ENCODE measurements at regions not wholly inside any gene's neighbourhood (a gene's known extent, or its start where the extent isn't known, plus 50 kb on each side); places are given as distances from the start of the nearest gene placed in this dataset.
"Not testable (repeated sequence)": the region's sequence is repeated elsewhere in the genome, so short reads cannot be mapped to it uniquely, and the experiment has no call there.

DNA sequence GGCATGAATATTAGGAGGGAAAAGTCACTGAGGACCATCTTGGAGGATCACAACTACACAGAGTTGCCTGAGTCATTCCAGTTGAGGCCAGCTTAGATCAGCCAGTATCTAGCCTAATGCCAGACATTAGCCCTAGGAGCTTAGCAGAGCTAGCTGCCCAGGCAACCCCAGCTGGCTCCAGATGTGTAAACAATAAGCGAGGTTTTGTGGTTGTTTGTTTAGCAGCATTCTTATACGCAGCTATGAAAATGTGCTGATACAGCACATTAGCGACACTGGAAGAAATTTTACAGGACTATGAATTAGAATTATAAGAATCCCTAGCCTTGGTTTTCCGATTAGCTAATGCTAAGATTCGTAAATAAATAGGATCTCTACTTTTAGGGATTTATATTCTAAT, 59.3 kb downstream of the BTBD3 start:
- no peak for DNase-seq (ENCODE audit: low spot score)

DNA sequence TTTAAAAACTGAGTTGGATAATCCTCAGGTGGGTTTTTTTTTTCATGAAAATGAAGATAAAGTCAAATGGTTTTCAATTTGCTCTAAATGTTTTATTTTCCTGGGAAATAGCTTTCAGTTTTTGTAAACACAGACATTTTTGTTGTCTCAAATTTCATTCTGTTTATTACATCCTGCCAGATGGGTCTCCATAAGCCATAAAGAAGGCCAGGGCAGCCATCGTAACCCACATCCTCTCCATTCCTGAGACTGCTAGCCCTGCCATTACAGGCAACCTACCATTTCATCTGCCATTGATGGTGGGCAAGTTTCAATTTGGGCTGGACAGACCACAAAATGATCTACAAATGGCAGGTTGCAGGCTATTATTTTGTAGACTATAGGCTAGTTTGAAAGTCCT, 60.8 kb downstream of the BTBD3 start:
- DNase-seq (ENCODE audit: low spot score) = no peak

DNA sequence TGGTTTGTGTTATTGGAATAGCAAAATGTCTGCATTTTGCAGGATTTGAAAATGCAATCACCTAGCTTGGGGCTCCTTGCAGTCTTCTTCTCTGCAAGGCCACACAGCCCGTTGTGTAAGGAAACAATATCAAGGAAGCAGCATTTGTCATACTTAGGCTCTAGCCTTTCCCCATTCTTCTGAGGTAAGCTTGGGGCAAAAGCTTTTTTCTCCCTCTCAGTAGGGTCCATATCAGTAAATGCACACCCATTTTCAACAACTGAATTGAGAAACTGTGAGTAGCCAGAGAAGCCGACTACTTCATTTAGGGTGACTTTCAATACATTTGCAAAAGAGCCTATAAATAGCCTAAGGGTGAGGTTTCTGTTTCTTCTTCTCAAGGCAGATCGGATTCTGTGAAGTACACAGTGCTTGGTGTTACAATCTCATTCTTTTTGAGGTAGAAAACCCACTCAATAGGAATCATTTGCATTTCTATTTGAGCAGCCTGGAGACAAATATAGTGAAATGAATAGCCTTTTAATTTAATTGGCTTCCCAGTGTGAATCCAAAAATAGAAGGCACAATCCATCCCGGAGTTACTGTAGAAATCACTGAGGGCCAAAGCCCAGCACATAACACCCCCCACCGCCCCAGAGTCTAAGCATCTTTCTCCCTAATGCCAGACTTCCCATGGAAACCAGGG, 61.8 kb downstream of the BTBD3 start:
- no peak for DNase-seq (ENCODE audit: low spot score)

DNA sequence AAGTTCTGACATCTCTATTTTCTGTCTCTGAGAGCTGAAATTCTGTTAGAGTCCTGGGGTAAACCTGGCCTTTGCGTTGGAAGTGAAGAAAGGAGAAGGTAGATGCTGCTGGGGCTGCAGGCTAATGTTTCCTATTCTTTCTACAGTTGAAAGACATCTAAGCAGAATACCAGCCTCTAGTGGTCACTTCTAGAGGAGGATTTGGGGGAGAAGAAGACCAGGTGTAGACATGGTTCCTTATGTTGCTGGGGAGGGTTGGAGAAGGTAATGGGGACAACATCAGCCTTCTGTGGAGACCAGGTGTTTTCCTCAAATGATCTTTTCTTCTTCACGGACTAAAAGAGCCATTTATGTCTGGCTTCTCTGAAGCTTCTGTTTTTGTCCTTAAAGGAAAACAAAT, 62.6 kb downstream of the BTBD3 start:
- DNase-seq (ENCODE audit: low spot score) = no peak

DNA sequence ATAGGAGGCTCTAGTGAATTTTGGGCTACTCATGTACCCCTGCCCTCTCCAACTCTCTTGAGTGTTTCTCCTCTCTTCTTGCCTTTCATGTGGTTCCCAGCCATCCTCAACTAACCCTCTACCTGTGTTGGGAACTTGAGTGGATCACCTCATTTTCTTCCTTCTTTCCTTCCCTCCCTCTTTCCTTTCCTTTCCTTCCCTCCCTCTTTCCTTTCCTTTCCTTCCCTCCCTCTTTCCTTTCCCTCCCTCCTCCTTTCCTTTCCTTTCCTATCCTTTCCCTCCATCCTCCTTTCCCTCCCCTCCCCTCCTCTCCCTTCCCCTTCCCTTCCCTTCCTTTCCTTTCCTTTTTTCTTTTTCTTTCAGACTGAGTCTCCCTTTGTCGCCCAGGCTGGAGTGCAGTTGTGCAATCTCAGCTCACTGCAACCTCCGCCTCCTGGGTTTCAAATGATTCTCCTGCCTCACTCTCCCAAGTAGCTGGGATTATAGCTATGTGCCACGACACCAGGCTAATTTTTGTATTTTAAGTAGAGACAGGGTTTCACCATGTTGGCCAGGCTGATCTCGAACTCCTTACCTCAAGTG, 63.8 kb downstream of the BTBD3 start:
- no peak for DNase-seq (ENCODE audit: low spot score)

DNA sequence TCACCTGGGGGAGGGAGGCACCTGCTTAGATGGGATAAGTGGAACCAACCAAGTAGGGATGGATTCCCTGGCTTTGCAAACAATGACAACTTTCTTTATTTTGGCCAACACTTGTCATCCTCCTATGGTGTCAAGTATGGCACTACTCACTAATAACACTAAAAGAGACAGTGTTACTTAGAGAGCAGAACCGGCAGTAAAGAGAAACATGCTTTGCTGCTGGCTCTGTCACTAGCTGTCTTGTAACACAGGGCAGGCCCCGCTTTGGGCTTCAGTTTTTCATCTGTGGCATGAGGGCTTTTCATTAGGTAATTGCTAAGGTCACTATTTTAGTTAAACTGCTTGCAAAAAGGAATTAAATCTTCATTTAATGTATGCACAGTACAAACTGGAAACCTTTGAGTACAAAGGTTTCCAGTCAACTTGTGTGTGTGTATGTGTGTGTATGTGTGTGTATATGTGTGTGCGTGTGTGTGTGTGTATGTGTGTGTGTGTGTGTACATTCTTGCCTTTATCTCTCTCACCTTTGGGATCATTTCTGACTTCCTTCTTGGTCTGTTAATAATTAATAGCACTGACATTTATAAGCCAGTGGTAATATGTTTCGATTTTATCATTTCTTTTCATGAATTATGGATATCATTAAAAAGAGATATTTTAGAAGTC, 64.7 kb downstream of the BTBD3 start:
- DNase-seq (ENCODE audit: low spot score) = no peak

DNA sequence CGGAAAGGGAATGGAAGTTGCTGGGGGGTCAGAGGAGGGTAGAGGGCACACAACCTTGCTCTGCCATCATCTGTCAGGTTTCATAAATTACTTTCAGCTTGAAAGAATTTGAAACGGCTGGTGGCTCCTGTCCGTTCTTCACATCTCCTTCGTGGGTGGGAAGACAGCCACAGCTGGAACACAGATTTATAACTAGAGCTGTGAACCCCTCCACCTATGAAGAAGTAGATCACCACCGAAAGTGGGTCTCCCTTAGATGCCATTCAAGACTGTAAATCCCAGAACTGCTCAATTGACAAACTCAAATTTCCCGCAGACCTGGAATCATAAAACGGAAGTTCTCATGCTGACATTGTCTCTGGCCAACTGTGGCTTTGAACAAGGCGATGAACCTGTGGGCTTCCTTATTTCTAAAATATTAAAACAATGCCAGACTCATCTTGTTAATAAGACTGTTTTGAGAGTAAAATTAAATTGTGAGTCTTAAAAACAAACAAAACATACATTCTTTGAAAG, 65.3 kb downstream of the BTBD3 start:
- no peak for DNase-seq (ENCODE audit: low spot score)

DNA sequence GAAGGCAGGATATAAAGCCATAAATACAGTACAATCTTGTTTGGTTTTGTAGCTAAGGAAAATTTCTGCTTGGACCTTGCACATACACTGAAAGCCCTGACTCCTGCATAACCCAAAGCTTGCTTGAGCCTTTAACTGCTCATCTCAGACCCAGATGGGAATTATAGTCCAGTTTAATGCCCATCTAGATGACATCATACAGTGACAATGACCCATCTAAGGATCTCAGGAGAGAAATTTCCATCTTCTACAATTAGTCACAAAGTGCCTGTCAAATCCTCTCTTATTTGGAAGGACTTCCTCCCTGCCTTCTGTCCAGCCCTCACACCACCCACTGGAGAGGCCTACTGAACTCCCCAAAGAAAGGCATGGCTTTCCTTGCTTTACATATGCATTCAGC, 69.3 kb downstream of the BTBD3 start:
- no peak for DNase-seq (ENCODE audit: low spot score)

DNA sequence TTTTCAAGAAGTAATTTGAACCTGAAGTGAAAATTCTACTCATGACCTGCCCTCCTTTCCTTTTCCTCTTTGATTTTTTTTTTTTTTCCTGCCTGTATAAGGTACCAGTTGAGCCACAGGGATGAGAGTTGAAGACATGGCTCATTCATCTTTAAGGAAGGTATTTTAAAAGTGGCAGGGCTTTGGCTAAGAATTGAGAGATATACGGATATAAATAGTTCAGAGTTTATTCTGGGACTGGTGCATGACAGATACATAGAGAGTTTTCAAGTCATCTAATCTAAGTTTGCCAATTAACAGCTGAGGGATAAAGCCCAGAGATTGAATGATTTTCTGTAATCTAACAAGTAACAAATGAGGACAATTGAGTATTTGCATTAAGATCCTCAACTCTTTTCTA, 69.8 kb downstream of the BTBD3 start:
- DNase-seq (ENCODE audit: low spot score) = no peak

DNA sequence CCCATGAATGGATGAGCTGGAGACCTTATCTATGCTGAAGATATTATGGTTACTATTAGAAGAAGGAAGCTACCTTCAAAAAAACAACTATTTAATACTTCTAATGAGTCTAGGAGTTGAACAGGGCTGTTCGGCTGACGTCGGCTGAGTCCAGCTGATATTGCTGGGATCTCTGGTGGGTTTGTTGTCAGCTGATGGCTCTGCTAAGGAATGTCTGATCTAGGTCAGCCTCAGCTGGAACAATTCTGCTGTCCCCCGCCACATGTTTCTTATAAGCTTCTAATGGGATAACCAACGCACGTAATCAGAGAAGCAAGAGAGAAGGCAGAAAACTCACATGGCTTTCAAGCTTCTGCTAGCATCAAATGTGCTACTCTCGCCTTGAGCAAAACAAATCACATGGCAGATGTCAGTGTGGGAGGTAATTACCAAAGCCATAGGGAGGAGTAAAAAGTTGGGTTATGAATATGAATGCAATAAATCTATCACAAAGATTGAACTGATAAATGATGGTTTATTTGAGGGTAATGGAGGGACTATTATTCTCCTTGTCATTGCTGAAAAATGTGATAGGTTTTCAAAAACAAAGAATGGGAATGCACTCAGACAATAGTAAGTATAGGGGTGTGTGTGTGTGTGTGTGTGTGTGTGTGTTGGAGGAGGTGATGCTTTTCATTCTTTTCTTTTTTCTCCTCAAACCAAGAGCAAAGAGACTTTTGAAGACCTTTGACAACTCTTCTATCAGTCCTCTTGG, 71.5 kb downstream of the BTBD3 start:
- DNase-seq (ENCODE audit: low spot score) = no peak

DNA sequence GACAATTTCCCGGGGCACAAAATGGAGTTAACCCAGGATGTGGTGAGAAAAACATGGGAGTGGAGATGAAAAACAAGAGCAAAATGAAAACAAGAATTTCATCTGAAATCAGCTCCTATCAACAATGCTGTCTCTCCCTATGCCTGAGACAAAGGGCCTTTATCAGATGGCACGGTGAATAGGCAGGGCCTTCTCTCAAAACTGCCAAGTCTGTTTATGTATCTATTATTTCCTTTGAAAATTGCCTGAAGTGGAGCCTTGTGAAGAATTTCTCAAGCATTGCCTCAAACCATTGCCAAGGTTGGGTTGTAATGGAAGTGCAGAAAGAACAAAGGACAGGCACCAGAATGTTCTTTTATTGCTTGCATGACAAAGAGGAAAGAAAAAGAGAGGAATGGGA, 74.7 kb downstream of the BTBD3 start:
- DNase-seq (ENCODE audit: low spot score) = no peak

DNA sequence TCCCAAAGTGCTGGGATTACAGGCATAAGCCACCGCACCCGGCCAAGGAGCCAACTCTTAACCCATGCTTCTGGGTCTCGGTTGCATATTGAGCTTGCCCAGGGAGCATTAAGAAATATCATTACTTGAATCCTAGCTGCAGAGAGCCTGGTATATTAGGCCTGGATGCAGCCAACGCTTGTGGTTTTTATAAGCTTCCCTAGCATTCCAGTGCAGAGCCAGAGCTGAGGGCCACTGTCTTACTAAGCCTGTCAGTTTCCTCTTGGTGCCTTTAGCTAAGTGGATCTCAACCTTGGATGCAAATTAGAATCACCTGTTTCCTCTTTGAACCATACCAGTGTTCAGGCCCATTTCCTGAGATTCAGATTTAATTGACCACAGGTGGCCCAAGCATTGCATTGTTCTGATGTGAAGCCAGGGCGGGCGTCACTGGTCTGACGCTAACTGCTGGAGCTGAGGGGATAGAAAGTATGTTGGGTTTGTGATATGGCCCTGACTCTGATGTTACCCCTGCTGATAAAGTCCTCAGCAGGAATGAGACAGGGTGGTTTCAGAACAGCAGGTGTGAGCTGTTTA, 76.3 kb downstream of the BTBD3 start:
- no peak for DNase-seq (ENCODE audit: low spot score)

DNA sequence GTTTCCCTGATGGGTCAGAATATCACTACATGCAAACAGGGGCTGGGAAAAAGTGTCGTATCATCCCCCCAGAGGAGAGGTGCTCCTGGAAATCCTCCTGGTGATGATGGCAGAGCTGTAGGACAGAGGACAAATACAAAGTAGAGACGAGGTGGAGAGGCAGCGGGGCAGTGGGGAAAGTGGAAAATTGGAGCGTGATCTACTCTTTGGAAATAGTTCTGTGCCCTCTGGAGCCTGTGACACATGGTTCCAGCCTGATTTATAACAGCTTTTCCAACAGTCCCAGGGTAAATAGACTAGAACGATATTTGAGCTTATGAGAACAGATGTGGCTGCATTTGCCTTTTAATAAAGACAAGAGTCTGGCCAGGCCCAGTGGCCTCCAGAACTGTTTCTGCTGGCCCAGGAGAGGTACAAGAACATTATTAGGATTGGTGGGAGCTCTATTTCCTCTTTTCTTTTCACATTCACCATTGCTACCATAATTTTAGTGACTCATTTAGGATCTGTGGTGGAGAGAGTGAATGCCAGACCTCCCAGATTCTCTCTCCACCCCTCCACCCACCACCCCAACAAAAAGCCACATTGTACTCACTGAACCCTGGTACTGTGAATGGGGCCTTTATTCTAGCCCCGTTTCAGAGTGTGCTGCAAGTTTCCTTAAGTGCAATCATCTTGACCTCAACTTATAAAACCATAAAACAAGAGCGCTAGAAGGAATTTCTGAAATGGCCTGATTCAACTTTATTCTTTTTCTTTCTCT, 78.3 kb downstream of the BTBD3 start:
- DNase-seq (ENCODE audit: low spot score) = no peak

DNA sequence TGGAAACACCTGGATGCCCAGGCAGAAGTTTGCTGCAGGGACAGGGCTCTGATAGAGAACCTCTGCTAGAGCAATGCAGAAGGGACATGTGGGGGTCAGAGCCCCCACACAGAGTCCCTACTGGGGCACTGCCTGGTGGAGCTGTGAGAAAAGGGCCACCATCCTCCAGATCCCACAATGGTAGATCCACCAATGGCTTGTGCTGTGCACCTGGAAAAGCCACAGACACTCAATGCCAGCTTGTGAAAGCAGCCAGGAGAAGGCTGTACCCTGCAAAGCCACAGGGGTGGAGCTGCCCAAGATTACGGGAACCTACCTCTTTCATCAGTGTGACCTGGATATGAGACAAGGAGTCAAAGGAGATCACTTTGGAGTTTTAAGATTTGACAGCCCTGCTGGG, 87.1 kb downstream of the BTBD3 start:
- not testable (repeated sequence) for DNase-seq (ENCODE audit: low spot score)

DNA sequence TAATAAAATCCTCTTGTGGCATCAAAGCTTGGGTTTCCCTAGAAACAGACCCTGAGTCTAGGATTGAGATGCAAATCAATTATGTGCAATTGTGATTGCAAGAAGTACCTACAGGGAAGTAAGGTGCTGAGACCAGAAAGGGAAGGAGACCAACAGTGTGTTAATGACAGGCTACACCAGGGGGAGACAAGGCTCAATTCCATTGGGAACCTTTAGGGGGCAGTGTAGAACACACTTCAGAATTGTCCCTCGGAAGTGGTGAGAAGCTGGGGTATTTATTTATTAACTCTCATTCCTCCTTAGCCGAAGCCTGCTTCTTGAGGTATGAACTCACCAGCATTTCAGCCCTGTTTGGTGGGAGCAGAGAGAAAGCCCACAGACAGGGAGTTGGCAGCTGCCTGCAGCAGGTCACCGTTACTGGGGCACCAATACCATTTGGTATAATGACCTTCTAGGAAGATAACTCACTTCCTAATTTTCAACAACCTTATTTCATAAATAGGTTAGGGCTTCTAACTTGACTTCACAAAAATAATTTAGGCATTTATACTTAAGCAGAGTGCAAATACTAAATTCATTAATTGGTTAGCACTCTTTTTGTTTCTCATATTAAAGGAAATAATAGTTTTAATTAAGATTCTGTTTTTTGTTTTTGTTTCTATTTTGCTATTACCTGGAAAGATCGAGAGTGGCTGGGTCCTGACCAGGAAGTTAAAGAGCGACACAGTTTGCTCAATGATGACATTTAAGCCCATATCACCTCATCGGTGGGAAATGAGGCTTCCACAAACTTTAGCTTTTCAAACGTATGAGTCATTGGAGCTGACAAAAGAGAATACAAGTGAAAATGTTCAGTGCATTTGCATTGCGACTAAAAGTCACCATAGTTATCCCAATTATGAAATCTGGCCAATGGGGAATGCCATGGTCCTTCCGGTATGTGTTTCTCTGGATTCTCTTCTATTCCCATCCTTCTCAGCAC, 94.8 kb downstream of the BTBD3 start:
- DNase-seq (ENCODE audit: low spot score) = peak; percentile 47

DNA sequence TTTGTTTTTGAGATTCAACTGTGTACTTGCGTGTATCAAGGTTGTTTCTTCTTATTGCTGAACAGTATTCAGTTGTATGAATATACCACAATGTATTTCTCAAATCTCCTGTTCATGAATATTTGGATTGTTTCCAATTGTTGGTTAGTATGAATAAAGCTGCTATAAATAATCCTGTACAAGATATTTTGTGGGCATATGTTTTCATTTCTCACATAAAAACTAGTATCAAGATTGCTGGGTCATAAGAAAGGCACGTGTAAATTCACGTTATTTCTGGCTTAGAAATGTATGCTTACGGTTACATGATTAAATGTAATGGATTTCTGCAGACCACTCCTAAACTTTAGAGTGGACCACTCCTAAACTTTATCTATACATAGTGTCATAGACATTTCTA, 96.6 kb downstream of the BTBD3 start:
- DNase-seq (ENCODE audit: low spot score) = no peak

DNA sequence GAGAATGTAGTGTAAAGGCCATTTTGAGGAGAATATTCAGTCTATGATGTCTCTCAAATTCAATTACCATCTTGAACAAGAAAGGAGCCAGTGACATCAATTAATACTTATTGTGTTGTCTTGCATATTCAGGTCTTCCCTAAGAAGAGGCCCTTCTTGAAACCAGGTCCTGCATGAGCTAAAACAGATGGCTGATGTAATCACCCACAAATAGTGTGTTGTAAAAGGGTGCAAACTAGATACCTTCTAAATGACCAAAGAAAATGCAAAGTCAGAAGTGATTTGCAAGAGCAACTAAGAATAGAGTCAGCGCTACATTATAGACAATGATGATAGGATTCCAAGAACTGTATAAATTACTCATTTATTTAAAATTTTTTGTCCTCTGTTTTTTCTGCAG, 97.0 kb downstream of the BTBD3 start:
- DNase-seq (ENCODE audit: low spot score) = no peak

DNA sequence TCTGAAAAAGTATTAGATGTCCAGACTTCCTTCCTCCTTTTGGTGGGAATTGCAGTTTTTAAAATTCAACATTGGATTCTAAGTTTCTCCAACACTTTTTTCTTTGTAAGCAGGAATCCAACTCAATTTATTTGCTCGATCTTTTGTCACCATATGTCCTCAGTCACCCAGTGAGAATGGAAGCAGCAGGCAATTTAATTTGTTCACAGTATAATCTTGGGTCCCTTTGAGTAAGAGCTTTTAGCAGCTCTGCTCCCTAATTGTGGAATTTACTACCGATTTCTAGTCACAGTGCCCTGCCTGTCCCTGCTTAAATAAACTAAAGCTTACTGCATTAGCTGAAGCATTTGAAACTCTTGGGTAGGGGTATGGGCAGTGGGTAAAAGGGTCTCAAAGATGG, 98.6 kb downstream of the BTBD3 start:
- no peak for DNase-seq (ENCODE audit: low spot score)

DNA sequence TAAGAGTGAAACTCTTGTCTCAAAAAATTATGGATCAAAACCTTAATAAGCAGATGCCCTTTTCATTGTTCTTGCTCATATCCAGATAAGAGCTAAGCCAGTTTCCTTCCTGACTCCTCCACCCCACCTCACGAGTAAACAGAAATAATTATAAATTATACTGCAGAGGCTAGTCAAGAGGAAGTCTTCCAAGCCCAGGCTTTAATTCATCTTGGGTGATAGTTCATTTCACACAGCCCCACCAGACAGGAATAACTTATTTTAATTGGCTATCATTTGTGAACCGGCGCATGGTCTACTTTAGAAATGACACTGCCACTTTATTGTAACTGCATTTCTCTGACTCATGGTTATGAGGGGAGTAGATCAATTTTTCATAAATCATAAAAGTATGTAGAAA, 102.0 kb downstream of the BTBD3 start:
- no peak for DNase-seq (ENCODE audit: low spot score)

DNA sequence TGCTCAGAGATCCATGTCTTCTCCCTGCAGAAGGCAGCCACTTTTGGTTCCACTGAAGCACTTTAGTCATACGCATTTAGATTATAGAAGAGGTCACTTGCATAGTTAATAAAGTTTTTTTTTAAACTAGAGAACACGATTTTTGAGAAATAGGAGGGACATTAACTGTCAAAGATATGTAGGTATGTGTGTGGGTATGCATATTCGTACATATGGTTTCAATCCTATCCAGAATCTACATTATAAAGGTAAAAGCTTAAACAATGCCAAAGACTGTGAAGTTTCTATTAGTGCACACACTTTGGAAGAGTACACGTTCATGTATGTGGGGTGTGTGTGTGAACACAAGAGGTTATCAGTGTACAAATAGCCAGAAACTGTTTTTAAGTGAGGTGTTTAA, 103.2 kb downstream of the BTBD3 start:
- DNase-seq (ENCODE audit: low spot score) = no peak
